RKO (cell line): ENCODE measurements at regions not wholly inside any gene's neighbourhood (a gene's known extent, or its start where the extent isn't known, plus 50 kb on each side); places are given as distances from the start of the nearest gene placed in this dataset.
A peak's percentile ranks its signal among the peaks of the same experiment; 100 is the strongest.

Experiments used
- DNase-seq: peaks from one replicate; pipeline ENCODE4 v3.0.0-alpha.2; 2016; ENCODE audit warnings: low spot score

DNA sequence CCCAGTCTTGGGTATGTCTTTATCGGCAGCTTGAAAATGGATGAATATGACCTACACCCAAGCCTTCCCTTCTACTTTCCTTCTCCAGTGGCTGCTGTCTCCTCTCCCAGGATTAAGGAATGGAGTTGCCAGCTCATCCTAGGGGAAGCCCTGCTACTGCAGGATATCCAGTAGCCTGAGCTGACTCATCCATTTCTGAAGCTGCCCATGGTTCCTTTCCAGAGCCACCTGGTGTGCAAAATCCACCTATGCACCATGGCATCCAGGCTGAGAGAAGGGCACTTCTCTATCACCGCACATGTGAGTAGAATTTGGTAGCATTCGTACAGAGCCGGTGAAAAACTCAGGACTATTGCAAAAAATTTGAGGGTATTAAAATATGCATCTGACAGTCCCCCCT is 290.8 kb downstream of the YTHDC2 start:
- peak; percentile 40 for DNase-seq

DNA sequence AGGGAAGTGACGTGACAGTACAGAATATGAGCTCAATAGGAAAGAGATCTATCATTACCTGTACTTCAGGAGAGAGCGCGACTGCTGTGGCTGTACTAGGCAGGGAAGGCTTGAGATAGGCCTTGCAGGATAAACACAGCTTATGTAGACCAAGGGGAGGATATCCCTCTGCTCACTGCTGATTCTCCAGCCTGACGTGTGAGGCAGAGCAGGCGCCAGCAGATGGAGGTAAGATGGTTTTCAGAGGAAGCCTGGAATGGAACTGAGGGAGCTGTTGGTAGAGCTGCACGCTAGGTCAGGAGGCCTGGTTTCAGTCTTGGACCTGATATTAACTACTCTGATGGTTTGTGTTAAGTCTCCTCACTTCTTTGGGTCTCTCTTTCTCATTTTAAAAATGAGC is 291.4 kb downstream of the YTHDC2 start:
- no peak for DNase-seq

DNA sequence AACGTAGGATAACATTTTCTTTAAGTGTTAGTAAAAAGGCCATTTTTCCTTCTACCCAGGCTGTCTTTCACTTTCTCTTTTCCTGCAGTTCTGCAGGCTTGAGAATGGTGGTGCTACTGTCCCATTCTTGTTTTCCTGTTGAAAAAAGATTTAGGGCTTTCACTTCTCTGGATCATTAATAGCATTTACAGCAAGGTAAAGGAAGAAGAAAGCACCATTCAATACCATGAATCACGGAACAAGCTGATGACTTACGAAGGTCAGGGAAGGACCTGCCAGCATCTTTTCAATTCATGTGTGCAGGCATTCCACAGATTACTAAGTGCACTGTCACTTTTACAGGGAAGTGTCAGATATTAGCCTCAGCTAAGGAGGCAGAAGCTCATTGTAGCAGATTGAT is 292.8 kb downstream of the YTHDC2 start:
- DNase-seq: peak; percentile 45

DNA sequence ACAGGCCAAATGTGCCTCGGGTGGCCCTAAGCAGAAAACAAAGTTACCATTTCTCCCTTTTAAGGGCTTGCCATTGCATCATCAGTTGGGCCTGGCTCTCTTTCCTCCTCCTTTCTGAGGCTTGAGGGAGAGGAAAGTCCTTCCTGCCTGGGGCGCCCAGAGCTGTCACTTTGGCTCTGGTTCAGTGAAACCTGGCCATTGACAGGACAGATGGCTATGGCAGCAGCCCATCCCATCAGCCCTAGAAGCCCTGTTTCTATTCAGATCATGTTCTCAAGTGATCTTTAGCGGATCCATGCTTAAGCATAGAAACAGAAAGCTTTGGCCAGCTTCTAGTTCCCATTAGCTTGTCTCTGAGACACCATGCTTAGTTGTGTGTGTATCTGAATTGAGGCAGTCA is 293.4 kb downstream of the YTHDC2 start:
- no peak for DNase-seq

DNA sequence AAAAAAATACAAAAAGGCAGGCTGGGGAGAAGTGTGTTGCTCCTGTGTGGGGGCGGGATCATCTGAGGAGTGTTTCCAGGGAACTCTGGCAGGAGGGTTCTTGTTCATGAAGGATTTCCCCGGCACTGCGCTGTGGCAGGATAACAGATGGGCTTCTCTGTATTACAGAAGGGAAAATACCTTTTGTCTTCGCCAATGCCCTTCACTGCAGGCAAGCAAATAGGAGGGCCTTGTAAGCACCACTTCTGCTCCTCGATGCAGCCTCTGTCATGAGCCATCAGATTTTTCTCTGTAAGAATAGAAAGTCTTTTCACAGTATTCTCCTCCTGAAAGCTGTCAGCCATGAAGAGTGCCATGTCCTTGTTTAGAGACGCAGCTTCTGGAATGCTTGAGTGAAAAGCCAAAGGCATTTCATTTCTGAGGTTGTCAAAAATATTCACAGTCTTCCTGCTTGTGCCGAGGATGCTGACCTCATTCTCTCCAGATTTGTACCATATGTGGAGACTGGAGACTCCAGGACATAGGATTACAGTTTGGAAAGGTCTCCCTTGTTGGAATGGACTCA is 294.0 kb downstream of the YTHDC2 start:
- DNase-seq: no peak

DNA sequence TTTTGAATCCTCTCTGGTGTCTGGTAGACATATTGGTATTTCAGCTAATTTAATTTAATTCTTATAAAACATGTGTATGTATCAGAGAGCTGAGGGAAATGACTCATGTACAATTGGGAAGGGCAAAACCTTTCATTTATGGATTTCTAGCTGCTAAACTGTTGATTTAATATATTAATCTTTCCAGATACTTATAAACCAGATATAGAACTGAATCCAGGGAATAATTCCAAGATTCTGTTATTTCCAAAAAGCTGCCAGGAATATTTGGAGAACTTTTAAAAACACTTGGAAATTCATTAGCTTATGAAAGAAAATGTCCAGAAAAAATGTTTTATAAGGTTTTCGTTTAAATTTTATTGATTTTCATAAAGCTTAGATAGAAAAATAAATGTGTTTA is 295.5 kb downstream of the YTHDC2 start:
- no peak for DNase-seq

DNA sequence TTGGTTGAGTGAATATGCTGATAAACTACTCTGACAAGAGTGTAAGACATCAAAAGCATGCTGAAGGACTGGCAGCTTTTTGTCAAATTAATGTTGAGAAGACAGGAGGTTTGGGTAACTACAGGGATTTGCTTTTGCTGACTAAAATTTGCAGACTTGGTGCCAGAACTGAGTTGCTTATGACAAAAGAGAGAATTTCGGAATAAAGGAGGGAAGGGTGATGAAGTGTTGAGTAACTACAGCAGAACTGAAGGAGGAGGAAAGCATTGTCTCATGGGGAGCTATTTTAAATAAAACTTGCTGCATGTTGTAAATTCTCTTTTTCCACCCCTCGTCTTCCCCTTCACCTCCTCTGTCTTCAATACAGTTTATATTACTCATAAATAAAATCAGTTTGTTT is 296.1 kb downstream of the YTHDC2 start:
- DNase-seq: no peak

DNA sequence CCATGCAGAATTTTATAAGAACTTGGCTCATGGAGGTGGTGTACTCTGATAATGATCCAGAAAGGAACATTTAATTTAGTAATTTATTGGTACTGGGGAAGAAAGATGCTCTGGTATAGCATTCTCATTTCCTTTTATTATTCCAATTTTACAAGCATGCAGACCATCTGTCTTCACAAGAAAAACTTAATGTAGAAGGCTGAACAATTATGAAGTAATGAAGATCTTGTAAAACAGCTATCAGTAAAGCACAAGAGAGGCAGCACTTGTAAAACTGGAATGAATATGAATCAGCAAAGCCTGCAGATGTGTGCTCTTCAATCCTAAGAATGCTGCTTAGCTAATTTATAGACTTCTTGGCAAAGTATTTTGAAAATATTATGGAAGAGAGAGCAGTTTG is 300.0 kb downstream of the YTHDC2 start:
- DNase-seq: no peak

DNA sequence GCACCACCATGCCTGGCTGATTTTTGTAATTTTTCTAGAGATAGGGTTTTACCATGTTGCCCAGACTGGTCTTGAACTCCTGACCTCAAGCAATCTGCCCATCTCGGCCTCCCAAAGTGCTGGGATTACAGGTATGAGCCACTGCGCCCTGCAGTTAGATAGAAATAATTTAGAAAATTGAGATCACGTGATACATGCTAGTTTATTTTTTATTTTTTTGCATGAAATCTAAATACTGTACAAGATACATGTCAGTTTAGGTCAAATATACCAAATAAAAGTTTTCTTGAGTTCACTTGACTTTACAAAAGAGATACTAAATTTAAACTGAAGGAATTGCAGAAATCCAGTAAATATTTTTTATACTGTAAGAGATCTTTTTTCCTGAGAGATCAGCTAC is 304.2 kb downstream of the YTHDC2 start:
- no peak for DNase-seq

DNA sequence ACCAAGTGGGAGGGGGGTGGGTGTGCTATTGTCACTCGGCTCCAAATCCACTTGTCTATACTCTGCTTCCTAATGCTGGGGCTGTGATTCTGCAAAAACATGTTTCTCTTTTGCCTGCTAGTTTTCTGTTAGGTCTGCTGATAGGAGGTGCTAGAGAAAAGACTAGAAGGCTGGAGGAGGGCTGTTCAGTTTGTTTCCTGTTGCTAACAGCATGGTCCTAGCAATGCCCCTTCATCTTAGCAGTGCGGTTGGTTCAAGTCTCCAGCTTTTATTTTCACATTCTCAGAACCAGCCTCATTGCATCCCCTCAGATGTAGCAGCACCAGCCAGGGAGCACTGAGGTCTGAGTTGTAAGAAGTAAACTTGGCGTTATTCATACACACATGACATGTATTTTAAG is 310.2 kb downstream of the YTHDC2 start:
- no peak for DNase-seq

DNA sequence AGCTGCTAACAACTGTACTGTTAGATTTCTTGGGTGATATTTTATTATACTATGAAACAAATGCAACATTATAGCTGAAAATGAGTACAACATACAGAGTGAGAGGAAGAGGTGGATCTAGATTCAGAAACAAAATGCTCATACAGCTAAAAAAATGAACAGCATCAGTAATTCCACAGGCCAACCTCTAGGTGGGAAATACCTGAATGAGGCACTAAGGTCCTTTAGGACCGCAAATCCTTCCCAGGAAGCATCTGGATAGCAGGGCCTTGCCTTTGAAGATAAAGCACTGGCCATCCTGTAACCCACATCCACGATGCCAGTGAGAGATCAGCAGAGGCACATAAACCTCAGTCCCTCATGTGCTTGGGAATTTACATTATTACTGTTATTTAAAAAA is 310.8 kb downstream of the YTHDC2 start:
- DNase-seq: no peak

DNA sequence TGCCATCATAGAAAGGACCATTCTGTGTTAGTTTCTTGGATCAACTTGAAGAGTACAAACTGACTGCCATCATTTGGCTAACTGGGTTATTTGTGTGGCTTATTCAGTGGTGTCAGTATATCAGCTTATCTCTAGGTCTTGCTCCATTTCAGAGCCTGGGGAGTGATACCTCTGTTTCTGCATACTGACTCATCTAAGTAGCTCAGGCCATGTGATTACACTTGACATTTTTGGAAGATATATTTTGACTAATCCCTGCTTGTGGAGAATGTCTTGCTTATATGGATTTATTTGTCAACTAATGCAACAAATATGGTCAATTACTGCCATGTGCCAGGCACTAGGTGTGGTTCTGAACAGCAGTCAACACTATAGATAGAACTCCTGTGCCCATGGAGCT is 311.7 kb downstream of the YTHDC2 start:
- no peak for DNase-seq

DNA sequence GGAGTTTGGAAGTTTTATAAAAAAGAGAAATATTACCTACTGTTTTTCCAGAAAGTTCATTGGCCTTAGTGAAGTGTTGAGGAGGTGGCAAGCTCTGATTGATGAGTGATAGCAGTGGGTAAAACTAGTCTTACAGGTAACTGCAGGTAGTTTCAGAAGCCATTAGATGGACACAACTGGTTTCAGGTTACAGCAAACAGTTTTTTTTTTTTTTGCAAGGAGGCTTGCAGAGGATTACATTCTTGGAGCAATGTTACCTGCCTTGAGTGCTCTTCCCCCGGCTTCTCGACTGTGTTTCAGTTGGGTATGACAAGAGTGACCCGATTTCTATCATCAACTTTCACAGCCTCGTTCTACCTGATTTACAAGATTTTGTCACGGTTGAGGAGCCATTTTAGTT is 333.4 kb downstream of the YTHDC2 start:
- no peak for DNase-seq

DNA sequence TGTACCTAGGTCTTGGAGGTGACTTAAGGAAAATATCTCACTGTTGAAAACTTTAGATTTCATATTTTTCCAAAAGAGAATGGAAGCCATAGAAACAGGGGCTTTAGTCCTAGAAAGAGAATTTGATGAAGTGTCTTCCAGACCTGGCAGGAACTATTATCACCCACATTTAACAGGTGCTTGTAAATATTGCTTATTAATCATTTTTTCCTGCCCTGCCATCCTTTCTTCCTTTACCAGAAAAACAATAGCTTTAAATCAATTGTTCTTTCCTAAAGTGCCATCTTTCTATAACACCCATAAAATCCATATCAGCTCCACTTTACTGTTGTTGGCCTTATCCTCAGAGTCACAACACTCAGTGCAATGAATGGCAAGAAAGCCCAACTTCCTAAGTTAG is 350.9 kb downstream of the YTHDC2 start:
- DNase-seq: no peak

DNA sequence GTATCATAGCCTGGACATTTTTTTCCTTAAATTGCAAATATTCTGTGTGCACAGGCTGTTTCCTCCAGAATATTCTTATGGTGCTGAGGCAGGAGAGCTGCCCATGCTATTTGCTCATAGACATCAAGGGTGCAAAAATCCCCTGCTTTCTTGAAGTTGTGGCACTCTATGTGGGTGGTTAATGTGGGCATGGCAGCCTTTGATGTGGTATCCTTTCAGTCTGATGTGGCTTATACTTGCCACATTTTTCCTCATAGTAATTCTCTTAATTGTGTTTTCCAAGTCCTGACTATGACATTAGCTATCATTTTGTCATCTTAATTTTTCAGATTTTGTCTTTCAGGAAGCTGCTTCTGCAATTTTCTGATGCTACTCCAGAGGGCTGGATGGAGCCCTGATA is 353.3 kb downstream of the YTHDC2 start:
- DNase-seq: no peak

DNA sequence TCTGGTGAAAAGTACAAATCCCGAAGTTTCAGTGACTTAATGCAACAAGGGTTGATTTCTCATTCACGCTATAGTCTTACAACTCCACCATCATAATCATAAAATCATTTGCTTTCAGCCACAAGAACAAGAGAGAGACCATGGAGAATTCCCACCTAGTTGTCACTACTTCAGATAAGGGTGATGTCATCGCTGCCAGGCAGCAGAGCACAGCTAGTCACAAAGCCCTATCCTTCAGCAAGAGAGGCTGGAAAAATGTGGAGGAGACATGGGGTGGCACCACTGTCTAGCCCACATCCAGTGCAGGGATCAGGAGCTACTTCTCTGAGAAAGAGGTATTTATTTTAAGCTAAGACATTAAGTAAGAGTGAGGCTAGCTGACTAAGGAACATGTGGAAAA is 356.1 kb downstream of the YTHDC2 start:
- DNase-seq: no peak

DNA sequence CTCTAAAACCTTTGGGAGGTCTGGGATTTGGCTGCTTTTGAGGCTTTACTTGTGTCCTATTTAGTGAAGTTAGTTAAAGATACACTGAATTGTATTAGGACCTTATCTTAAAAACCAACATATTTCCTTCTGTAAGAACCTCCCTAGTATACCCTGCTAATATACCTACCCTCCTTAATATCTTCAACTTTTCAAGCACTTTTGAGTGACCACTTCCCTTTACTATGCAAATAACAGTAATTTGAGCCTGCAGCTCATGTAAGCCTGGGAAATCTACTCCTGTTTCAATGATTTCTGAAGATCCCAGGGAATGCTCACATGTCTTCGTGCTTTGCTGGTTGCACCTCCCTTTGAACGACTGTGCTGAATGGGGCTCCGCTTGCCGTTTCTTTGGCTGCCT is 358.5 kb downstream of the YTHDC2 start:
- no peak for DNase-seq

DNA sequence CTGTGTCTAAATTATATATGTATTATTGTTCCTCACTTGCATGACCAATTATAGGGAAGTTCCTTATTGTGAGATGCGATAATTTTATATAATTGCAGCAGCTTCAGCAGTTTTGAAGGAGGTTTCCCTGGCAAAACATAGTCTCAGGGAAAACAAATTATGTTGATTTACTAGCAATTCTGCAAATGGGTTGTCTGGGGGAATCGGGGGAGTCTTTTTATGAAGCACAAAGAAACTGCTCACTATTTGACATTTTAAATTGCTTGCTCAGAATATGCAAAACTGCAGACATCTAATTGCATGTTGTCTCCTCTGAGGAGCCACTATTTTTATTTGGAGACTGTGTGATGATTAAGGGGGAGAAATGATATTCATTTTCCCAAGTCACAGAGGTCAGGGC is 361.6 kb downstream of the YTHDC2 start:
- no peak for DNase-seq

DNA sequence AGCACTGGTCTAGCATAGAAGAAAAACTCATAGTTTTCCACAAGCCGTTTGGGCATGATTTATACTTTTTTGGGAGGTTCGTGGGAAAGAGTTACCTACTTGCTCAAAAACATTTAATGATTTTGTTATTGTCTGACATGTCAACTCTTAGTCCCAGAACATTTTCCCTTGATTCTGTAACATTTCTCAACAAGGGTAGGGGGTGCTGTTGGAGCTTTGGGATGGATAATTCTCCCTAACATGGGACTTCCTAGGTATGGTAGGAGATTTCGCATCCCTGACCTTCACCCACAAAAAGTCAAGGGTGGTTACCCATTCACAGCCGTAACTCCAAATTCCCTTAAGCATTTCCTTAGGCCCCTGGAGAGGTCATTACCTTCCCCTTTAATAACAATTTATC is 378.0 kb downstream of the YTHDC2 start:
- no peak for DNase-seq

DNA sequence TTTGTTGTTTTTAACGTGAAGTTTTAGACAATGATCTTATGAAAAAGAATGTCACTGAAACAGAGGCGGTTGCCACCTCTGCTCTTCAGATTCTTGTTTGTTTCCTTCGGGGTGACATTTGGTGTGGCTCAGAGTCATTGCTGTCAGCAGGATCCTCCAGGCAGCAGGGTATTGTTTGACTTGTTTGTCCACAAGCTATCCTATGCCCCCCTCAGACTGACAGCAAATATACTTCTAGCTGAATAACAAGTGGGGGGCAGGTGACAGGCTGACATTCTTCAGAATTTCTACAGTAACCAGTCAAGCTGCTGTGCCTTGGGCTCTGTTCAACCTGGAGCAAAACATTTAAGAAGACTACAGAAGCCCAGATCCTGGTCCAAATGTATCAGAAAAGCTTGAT is 383.3 kb downstream of the YTHDC2 start:
- DNase-seq: no peak

DNA sequence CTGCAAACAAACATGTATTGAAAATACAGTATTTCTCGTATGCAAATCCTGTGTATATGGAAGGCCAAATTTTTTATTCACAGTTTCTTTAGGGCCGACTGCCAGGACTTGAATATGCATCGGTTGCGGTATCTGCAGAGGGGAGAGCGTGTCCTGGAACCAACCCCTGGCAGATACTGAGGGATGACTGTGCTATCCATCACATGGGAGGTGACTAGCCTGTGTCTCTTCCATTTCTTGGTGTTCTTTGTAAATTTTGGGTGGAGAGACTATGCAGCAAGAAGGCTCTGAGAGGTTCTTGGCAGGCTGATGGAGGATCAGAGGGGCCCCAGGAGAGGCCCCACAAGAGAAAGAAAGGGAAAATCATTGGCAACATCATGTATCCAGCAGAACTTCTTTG is 384.3 kb downstream of the YTHDC2 start:
- DNase-seq: no peak

DNA sequence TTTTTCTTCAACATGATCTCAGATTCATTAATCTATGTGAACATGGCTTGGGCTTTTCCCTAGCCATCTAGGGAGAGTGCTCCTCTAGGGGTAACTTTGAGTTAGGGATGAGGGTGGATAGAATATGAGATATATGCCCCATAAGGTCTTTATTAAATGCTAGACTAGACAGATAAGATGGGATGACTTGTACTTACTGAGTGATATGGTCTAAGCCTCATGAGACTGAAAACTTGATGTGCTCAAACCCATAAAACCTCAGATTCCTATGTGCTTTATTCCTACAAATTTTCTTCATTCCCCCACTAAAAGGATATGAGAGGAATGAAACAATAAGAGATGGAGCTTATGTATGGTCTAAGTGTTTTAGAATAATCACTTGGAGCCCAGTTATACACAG is 386.6 kb downstream of the YTHDC2 start:
- DNase-seq: no peak

DNA sequence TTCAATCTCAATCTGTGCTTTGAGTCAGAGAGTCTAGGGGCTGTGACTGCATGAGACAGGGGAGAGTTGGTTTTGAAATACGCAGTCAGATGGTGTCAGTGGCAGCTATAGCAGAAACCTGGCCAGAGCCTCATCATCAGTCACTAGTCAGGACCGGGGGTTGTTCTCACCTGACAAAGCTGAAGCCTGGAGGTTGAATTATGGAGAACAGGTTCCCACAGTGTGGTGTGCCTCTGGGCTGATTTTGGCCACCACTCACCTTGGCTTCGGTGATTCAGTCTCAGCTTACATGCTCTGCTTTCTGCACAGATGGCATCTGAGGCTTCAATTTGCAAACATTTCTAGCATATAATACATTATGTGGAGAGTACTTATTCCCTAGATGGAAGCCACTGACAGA is 387.3 kb downstream of the YTHDC2 start:
- DNase-seq: no peak

DNA sequence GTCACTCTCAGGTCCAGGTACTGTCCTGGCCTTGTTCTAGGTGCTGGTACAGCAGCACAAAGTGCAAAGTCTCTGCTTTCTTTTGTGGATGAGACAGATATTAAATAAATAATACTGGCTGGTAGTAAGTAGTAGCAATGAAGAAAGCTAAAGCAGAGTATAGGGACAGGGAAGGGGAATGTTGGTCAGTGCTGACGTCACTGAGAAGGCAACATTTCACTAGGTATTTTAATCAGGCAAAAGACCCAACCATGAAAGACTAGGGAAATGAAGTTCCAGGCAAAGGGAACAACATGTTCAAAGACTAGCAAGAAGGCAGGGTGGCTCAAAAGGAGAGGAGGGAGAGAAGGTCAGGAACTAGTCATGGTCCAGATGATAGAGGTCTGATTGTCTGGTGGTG is 388.2 kb downstream of the YTHDC2 start:
- no peak for DNase-seq
